GM19238 (cell line): ENCODE measurements at regions not wholly inside any gene's neighbourhood (a gene's known extent, or its start where the extent isn't known, plus 50 kb on each side); places are given as distances from the start of the nearest gene placed in this dataset.

ENCODE experiments used
- DNase-seq: peaks from one replicate; pipeline ENCODE4 v3.0.0; 2011; ENCODE audit warnings: low spot score; ENCODE audit not compliant: insufficient read length

DNA sequence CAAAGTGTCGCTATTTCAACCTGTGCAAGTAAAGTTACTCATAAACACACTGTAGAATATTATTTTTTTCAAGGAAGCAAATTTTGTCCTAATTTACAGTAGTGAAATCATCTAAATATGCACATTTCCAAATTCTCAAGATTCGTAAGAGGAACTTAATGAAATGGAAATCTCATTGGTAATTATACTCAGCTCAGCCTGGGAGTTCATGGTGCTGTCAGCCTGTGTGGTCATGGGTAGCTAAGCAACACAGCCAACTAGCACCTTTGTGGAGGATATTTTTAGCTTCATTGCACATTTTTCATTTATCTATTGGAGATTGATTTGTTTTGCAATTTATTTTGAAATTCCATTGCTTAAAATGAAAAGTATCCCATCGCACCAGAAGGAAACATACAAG is 975.7 kb upstream of the ZEB2 start:
- no peak for DNase-seq

DNA sequence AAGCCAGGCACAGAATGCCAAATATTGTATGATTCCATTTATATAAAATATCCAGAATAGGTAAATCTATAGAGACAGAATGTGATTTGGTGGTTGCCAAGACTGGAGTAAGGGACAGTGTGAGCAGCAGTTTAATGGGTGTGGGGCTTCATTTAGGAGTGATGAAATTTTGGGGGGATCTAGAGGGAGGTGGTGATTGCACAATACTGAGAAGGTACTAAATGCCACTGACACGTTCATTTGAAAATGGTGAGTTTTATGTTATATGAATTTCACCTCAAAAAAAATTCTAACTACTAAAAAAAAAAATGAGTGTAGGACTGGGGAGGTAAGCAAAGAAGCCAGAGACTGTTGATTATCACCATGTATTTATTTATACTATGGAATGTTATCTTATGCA is 974.5 kb upstream of the ZEB2 start:
- no peak for DNase-seq

DNA sequence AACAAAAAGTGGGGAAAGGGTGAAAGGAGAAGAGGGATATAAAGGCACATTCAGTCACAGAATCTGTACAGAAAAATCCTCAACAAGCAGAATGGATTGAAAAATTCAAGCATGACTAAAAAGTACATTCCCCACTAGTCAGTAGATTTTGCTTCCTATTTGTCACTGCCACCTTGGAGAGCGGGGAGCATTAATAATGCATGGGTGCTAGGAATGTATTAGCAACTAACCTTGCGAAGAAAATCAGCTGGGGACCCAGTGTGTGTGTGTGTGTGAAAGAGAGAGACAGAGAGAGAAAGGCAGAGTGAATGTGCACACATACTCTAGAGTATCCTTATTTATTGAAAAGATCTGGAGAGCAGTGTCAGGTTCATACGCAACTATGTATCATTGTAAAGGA is 968.7 kb upstream of the ZEB2 start:
- no peak for DNase-seq

DNA sequence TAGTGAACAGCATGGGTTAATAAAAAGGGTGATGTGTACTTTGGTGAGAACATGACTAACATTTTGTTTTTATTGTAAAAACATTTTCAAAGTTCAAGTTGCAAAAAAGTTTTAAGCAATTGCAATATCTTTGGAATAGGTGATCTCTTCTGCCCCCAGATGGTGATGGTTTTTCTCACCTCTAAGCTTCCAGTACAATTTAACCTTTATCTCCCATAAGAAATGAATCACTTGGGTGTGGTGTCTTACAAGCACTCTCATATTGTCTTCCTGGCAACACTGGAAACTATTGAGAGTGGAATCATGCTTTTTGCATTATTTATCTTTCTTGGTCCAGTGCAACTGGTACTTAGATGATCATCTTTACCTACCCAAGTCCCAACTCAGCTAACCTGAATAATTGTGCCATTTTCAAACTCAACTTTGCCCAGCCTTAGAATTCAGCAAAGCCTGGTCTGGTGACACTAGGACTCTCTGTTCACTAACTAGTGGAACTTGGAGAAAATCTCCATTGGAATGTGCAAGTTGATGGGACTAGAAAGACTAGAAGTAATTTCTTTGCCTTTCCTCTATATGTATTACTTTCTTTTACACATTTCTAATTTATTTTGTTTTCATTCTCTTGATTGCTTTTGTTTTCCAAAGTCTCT is 964.7 kb upstream of the ZEB2 start:
- no peak for DNase-seq

DNA sequence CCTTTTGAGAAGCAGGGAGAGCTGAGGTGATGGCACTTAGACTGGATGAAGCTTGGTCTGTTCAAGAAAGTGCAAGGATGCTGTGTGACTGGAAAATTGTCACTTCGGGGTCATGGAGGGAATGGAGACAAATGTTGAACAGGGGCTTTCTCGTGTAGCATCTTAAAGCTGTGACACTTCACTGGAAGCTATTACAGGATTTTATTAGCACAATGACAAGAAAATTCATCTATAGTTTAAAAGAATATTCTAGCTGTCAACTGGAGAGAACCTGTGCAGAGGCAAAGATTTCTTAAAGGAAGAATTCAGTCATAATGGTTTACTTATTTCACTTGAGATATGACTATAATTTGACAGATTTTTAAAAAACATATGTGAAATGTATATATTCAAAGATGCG is 963.9 kb upstream of the ZEB2 start:
- no peak for DNase-seq

DNA sequence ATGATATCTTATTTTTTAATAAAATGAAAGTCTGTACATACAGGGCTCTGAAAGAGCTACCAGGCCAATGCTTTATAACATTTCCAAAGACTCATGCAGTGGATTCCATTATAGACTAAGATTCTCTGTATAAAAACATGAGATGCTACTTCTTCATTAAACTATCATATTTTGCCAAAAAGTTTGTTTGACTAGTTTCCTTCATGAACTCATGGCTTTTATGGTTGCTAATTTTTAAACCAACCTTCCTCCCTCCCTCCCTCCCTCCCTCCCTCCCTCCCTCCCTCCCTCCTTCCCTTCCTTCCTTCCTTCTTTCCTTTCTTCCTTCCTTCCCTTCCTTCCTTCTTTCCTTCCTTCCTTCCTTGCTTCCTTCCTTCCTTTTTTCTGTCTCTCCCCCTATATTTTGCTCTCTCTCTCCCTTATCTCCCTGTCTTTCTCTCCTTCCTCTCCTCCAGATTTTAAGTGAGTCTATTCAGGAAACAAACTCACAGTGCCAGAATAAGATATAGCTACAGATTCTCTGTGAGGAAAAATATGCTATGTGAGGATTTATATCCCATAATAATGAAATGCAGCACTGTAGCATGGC is 961.5 kb upstream of the ZEB2 start:
- no peak for DNase-seq

DNA sequence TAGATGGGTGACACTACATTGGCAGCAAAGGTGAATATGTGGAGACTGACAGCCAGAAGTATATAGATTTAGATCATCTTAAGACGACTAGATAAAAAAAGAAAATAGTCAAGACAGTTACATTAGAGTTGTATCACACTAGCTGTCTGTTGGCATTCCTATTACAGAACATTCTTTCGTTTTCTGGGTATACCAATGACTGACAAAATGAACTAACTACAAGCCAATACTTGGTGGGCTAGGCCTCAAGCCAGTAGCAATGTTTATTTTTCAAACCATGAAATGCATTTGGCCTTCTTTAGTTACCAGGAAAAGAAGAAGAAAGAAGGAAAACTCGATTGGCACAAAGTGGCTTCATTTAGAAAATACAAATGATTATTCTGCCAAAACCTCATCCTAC is 944.9 kb upstream of the ZEB2 start:
- DNase-seq, result no peak

DNA sequence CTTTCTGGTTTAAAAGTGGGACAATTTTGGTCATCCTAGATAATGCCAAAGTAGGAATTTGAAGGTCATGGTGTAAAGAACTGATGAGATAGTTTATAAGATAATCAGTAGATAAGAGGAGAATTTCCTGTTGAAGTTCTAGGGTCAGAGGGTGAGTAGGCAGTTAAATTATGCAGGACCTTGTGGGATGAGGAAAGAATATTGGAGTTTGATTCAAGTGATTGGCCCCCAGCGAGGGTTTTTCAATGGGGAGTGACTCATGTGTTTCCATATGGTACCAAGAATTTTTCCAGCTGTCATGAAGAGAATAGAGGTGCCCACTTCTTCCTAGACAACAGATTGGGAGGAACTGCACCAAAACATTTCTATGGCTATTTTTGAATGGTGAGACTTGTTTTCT is 940.2 kb upstream of the ZEB2 start:
- no peak for DNase-seq

DNA sequence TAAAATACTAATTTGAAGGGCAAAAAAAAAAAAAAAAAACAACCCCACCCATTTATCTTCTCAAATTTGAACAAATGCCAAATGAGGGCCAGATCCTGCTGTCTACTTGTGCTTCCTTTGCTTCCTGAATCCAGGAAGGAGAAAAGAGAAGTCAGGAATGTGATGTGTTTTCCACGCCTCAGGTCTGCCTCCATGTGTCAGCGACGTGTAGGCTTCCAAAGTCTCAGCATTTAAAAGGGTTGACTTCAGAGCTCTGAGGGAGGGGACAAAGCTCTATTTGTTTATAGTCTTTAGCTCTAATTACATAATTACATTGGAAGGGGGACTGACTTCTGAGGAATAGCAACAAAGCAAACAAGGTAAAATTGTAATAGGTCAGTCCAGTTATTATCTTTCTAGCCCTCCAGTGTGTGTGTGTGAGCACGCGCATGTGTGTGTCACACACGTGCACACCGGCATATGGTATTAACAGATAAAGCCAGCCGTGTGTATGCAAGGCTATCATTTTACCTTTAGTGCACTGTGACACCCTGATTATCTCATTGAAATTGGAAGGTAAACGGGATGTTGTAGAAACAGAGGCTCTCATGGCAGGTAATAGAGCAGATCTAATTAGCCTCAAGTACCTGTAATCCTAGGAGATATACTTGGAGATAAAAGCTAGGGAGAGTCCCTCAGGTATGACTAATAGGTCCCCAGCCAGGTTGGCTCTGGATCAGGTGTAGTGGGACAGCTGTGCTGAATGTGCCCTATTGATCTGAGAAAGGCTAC is 911.4 kb upstream of the ZEB2 start:
- DNase-seq, result no peak

DNA sequence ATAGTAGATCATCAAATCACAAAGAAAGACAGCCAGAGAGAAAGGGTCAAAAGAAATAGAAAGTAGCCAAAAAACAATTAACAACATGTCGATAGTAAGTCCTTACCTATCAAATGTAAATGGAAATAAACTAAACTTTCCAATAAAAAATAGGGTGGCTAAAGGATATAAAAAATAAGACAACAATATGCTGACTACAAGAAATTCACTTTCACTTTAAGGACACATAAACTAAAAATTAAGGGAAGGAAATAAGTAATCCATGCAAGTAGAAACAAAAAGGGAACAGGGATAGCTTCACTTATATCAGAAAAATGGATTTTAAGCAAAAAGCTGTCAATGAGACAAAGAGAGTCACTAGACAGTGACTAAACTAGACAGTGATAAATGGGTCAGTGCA is 903.9 kb upstream of the ZEB2 start:
- DNase-seq, result no peak

DNA sequence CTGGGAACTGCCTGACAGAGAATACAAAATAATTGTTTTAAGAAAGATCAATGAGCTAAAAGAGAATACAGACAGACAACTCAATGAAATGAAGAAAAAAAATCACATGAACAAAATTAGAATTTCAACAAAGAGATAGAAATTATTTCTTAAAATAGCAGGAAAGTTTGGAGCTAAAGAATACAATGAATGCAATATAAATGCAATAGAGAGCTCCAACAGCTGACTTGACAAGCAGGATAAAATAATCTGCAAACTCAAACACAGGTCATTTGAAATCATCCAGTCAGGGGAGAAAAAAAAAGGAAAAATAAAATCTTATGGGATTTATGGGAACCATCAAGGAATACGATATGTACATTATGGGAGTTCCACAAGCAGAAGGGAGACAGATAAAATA is 902.7 kb upstream of the ZEB2 start:
- no peak for DNase-seq

DNA sequence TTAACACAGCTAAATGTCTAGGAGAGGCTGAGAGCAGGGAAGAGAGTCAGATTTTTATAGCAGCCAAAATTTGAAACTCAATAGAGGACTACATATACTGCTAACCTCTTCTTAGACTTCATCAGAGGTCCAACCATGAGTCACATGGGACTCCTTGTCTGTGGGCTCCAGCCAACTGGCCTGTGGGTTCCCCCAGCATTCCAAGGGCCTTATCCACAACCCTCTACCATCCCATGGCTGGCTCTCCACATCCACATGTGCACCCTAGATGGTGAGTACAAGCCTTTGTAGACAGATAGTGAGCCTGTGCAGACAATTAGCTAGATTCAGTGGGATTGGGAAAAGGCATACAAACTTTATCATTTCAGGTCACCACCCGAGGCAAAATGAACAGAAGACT is 901.9 kb upstream of the ZEB2 start:
- no peak for DNase-seq

DNA sequence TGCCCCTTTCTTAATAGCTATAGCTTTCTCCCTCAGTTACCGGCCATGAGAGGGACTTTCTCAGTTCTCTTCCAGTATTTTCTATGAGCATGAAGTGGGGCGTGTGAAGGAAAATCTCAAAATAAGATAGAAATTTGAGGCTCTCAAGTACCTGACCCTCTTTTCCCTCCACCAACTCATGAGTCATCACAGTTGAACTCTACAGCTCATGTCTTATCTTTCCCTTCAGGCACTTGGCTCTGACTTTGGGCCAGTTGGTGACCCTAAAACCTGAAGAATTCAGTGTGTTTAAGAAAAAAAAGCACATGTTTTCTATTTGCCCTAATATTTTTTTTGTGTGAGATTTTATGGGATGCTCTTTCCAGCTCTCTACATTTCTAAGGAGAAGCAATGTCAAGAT is 896.7 kb upstream of the ZEB2 start:
- DNase-seq, result no peak

DNA sequence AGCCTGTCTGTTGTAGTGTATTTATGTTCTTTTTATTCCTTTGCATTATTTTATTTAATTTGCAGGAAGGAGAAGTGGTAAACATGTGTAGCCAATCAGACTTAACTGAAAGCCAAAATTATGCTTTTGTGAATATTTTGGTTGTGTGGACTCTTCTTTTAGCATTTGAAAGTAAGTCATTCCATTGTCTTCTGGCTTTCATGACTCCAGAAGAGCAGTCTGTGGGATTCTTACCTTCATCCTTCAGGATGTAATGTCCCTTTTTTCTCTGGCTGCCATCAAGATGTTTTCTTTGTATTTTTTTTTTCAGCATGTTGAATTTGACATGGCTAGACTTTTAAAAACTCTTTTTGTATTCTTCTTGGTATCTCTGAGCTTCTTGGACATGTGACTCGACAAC is 895.2 kb upstream of the ZEB2 start:
- no peak for DNase-seq

DNA sequence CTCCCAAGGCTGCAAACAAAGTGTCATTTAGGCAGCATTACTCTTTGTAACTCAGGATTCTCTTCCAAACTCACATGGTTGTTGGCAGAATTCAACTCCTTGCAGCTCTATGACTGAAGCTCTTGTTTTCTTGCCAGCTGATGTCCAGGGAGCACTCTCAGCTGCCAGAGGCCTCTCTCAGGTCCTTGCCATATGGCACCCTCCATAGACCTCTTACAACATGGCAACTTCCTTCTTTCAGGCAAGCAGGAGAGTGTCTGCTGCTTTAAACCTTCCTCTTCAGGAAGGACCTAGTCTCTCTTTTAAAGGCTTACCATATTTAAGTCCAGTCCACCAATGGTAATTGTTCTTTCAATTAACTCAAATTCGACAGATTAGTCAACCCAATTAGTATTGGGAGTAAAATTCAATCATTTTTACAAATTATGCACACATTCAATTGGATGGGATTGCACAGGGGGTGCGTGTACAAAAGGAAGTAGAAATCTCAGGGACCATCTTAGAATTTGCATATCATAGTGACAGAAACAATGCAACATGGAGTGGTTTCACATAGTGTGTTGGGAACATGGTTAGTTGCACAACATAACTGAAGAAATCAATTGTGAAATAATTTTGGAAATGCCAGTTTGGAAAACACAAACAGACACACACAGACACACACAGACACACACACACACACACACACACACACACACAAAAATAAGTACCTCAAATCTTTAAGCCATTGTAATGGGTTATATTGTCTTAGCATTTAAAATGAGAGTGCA is 893.5 kb upstream of the ZEB2 start:
- DNase-seq, result no peak

DNA sequence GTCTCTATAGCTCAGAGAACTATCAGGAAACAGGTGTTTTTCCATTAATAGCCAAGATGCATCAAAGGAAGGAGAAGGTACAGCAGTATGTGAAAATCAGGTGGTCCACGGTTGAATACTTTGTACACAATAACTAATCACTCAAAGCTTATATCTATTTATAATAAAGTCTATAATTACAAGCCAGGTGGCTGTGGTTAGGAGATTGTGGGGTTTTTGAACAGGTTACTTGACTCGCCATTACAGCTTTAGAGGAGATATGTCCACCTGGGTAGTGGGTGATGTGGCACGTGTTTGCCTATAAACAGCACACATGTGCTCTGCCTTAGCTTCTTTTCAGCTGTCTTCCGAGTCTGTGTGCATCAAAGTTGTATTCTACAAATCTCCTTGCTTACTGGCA is 892.2 kb upstream of the ZEB2 start:
- DNase-seq, result no peak

DNA sequence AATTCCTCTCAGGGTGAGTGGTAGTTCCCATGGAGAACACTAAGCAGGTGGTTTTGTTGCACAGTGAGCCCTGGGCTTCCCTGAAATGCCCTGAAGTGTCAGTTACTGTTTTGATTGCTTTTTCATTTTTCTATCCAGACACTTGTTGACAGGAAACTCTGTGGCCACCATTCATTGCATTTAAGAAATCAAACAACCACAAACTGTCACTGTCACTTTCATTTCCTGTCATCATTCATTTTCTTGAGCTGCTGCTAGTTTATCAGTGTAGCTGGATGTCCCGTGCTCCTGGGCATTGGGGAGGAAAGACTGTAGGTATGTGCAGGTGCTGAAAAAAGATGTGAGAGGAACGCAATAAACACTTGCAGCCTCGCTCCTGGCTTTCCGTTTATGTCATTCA is 891.6 kb upstream of the ZEB2 start:
- DNase-seq, result no peak

DNA sequence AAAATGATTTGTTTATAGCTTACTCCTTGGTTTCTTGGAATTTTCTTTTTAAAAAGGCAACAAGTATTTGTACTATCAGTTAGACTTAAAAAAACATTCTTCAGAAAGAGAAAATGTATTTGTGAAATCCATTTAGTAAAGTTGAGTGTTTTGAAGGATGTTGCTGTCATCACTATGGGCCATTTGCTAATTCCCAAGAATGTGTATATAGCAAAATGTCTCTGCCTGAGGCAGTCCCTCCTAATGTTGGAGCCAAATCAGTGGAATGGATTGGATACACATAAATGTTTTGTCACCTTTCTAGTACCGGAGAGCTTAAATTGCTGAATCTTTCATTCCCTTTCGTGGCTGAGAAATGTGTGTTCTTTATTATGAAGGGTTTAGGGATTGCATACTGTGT is 890.2 kb upstream of the ZEB2 start:
- DNase-seq, result no peak

DNA sequence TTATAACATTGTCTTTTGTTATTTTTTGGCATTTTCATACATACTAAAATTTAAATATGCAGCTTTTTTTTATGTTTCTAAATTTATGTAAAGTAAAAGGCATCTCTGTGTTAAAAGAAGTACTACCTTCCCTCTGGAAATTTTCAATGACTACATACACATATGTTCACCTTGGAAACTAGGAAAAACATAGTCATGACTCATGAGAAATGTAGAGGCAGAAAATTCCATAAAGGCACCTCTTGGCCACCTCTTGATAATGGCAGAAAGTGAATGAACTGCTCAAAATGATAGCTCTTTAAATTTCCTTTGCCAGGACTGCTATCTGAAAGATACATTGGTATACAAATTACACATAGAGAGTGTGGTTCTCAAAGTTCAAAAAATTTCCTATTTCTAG is 889.1 kb upstream of the ZEB2 start:
- no peak for DNase-seq

DNA sequence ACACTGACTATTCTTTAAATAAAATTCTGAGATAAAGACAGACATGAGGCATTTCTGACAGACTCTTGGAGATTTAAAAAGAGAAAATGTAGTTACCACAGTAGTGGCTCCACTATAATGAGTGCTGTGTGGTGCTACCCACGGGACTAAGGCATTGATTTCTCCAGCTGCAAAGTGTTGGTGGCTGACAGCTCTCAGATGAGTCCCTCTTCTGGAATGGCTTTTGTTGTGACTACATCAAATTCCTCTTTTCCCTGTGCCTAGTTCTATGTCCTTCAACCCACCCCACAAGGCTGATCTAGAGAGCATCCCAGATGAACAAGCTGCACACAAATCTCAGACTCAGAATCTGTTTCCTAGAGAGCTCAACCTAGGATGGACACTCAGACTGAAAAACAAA is 884.8 kb upstream of the ZEB2 start:
- no peak for DNase-seq

DNA sequence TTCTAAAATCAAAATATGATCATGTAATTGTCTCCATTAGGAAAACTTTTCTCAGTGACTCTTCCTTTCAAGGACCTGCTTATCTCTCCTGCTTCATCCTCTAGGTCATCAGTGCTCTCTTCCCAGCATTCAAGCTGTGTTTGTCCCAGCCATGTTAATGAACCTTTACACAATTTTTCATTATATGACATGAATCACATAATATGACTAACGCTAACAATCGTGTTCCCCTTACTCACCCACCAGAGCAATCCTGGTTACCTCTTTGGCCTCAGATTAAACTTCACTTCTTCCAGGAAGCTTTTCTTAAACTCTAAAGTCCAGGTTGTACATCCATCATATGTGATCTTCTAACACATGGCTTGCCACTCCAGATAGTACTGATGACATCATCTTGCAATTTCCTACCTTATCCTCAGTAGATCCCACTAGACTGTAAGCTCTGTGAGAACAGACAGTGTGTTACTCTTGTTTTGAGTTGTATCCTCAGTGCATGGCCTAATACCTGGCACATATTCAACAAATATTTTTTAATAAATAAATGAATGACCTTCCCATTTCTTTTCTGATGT is 882.9 kb upstream of the ZEB2 start:
- DNase-seq, result no peak

DNA sequence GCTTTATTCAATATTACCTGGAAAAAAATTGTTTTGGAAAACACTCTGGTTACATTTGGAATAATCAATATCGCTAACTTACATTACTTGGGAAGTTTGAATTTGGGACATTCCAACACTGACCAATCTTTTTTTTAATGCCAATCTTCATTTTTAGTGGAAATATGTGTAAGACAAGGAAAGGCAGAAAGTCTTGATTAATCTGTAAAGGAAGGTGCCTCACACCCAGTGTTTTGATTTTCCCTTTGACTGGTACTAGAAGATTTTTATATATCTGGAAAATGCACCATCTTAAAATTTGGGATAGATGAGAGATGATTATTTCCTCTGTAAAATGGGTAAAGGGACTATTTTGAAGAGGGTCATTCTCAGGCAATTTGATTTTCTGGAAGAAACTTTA is 879.2 kb upstream of the ZEB2 start:
- no peak for DNase-seq
